ENCODE measurements at regions not wholly inside any gene's neighbourhood (a gene's known extent, or its start where the extent isn't known, plus 50 kb on each side); places are given as distances from the start of the nearest gene placed in this dataset.

DNA sequence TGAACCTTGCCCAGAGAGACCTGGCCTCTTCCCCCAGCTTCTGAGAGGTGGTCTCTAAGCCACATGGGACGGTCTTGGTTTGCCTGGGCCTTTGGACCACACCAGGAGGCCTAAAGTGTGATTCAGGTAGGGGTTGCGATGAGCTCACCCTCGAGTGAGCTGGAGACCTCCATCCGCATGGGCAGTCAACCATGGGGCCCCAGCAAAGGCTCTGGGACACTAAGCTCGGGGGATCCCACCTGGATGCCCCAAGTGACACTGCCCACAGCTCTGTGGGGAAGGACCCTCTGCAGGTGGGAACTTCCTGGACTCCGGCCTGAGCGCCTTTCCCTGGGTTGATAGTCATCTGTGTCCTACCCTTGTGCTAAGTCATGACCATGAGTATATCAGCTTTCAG lies 57.1 kb upstream of the FAM20C start:
- no peak overlapping the region for H3K4me3 Mint-ChIP-seq
- ATAC-seq: no peak
- DNase-seq: no peak
- H3K27me3 Mint-ChIP-seq: no peaks in the 10 kb centered on the region
- no peaks in the 10 kb centered on the region for H3K9me3 Mint-ChIP-seq (ENCODE audit: low read depth)
- CTCF ChIA-PET: interaction anchor here (1.4 kb wide), 1 partner anchor 12 kb away, joined by 4 read pairs; no protein-coding TSS in a partner anchor
- H3K27ac Mint-ChIP-seq: no peak overlapping the region
- no peaks in the 10 kb centered on the region for H3K36me3 Mint-ChIP-seq
- no peaks in the 10 kb centered on the region for H3K4me1 Mint-ChIP-seq

DNA sequence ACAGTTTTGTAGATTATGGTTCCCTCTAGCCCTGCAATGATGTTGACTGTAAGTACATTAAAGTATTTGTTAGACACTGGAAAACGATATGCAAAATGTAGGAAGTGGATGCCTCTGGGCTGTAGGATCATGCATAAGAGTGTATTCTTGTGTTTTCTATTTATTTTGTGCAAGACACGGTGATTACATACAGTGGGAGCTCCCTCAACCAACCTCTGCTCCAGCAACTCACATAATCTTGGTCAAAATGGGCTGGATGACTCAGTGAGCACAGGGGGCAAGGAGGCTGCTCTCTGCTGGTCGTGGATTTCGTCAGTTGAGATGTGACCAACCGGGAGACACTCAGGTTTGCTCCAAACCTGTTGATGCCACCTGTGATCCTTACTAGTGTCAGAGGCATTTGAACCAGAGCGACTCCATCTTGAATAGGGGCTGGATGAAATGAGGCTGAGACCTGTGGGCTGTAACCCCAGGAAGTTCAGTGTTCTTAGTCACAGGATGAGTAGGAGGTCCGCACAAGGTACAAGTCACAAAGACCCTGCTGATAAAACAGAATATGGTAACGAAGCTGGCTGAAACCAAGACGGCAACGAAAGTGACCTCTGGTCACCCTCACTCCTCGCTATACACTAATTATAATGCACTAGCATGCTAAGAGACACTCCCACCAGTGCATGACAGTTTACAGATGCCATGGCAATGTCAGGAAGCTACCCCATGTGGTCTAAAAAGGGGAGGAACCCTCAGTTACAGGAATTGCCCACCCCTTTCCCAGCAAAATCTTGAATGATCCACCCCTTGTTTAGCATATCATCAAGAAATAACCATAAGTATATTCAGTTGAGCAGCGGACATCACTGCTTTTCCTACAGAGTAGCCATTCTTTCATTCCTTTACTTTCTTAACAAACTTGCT lies 56.4 kb upstream of the FAM20C start:
- no peaks in the 10 kb centered on the region for H3K27me3 Mint-ChIP-seq
- H3K9me3 Mint-ChIP-seq (ENCODE audit: low read depth): no peaks in the 10 kb centered on the region
- H3K4me3 Mint-ChIP-seq: no peak overlapping the region
- CTCF ChIA-PET: interaction anchor here (1.4 kb wide), 1 partner anchor 11 kb away, joined by 4 read pairs; no protein-coding TSS in a partner anchor
- DNase-seq (no peak), ATAC-seq (no peak)
- H3K27ac Mint-ChIP-seq: no peak overlapping the region
- no peaks in the 10 kb centered on the region for H3K4me1 Mint-ChIP-seq
- H3K36me3 Mint-ChIP-seq: no peaks in the 10 kb centered on the region

DNA sequence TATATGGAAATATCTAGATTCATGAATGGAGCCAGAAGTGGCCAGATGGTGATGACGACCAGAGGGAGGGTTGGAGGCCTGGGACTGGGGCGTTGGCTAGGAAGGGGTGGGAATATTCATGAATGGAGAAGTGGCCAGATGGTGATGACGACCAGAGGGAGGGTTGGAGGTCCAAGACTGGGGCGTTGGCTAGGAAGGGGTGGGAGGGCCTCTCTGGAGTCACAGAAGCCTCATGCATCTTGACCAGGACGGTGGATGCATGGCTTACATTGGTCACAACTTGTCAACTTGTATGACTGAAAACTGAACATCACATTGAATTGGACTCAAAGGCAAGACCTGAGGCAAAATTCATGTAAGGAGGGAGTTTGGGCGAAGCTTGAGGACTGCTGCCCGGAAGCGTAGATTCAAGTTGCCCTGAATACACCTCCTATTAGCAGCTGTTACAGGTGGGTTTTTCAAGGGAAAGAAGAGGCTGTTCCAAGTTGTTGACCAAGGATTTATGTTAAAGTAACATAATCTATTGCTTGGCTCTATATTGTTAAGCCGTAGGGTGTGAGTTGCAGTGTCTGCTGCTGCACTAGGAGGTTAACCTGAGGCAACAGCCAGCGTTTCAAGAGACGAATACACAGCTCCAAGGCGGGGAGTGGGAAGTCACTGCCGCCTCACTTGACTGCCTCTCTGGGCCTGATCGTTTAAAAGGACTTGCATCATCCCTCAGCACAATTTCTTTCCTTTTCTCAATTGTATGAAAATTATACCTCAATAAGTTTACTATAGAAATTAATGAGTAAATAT lies 55.1 kb upstream of the FAM20C start:
- Mint-ChIP-seq H3K4me1 (no peaks in the 10 kb centered on the region), H3K27ac (no peak overlapping the region), H3K27me3 (no peaks in the 10 kb centered on the region), H3K4me3 (no peak overlapping the region), H3K36me3 (no peaks in the 10 kb centered on the region), H3K9me3 (ENCODE audit: low read depth) (no peaks in the 10 kb centered on the region)
- CTCF ChIA-PET: no interaction called here
- DNase-seq: no peak
- ATAC-seq: no peak

DNA sequence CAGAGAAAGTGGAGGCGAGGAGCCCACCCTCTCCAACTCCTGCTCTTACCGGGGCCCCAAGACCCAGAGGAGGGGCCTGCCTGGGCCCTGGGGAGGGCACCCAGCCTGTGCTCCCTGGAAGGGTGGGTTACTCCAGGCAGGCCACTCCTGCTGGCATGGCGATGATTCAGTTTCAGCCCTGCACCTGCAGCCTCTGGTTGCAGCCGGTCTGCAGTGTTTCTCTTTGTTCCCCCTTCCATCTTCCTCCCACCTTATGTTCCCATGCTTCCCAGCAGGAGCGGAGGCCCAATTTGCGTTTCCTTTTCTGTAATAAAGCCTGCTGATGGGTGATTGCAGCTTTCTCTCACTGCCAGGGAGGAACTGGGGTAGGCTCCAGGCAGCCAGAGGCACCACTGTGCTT lies 53.2 kb upstream of the FAM20C start:
- CTCF ChIA-PET: no interaction called here

DNA sequence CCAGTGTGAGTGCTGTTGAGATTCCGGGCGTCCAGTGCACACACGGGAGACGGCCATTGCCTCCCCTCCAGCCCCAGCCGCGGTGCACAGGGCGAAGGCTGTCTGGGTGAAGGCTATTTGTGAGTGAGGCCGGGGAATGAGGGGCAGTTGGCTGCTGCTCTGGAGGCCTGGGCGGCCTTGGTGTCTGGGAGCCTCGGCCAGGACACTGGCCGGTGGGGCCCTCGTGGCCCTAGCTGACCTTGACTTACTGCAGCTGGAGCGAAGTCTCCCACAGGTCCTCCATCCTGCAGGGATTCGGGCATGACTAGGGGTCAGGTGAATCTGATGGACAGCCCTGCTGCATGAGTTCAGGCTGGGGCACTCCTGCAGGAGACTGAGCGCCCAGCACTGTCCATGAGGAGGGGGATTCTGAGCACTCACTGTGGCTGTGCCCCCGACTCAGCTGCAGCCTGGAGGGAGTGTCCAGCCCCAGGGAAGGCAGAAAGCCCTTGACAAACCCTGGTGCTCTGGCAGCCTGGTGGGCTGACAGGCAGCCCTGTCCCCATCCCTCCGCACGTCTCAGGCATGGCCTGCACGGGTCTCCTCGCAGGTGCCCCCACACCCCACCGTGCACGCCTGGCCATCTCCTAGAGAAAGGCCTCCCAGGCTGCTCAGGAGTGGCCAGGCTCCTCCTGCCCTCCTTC lies 52.7 kb upstream of the FAM20C start:
- Mint-ChIP-seq H3K27me3 (no peaks in the 10 kb centered on the region), H3K27ac (no peak overlapping the region), H3K4me1 (no peaks in the 10 kb centered on the region), H3K36me3 (no peaks in the 10 kb centered on the region), H3K9me3 (ENCODE audit: low read depth) (no peaks in the 10 kb centered on the region), H3K4me3 (no peak overlapping the region)
- no peak for DNase-seq
- CTCF ChIA-PET: no interaction called here
- ATAC-seq: no peak

More for the DNA sequence above, 53.2 kb upstream of the FAM20C start:
- H3K4me3 Mint-ChIP-seq: no peak overlapping the region
- H3K27ac Mint-ChIP-seq: no peak overlapping the region
- no peak for DNase-seq
- no peak for ATAC-seq
- H3K9me3 Mint-ChIP-seq (ENCODE audit: low read depth): no peaks in the 10 kb centered on the region
- H3K36me3 Mint-ChIP-seq: no peaks in the 10 kb centered on the region
- H3K27me3 Mint-ChIP-seq: no peaks in the 10 kb centered on the region
- no peaks in the 10 kb centered on the region for H3K4me1 Mint-ChIP-seq

DNA sequence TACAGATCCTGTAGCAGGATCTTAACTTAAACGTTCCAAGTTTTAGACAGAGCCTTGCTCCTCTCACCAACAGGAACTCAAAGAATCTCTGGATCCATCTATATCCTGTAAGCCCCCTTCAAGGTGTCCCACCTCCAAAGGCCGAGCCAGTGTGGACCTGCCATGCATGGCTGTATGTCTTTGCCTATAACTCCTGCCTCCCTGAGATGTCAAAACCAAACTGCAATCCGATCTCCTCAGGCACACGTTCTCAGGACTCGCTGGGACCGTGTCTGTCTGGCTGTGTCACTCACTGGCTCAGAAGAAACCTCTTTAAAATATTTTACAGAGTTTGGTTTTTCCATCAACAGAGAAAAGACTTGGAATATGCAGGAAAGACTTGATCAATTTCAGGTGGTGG lies 51.4 kb upstream of the FAM20C start:
- no peaks in the 10 kb centered on the region for H3K4me1 Mint-ChIP-seq
- H3K27ac Mint-ChIP-seq: no peak overlapping the region
- no peak for DNase-seq
- no peaks in the 10 kb centered on the region for H3K27me3 Mint-ChIP-seq
- H3K4me3 Mint-ChIP-seq: no peak overlapping the region
- CTCF ChIA-PET: no interaction called here
- no peaks in the 10 kb centered on the region for H3K9me3 Mint-ChIP-seq (ENCODE audit: low read depth)
- ATAC-seq: no peak
- H3K36me3 Mint-ChIP-seq: no peaks in the 10 kb centered on the region

DNA sequence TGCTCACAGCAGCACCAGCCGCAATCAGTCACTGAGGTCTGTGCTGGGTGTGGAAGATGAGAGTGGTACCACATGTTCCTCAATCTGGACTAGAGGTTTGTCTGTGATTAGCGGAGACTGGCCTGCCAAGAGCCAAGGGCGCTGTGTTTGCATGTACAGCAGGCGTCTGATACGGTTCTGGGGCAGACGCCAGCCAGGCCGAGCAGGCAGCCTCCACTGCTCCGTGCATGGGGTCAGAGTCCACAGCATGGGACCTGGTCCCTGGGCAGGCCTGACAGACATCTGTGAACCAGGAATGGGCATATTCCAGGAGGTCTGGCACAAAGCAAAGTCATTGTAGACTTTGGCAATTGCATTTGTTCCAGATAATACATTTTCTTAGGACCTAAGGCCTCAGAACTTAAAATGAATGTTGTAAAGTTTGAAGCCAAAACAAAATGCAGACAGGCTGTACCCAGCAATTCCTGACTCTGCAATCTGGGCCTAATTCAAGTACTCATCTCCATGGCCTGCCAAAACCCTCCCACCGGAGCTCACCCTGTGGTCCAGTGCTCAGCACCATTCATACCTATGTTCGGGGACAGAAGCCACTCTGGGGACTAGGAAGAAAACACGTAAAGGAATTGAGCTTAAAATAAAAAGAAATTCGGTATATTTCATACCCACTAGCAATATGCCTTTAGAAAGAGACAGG lies 50.0 kb upstream of the FAM20C start:
- Mint-ChIP-seq H3K36me3 (peaks cover 2% of the 10 kb centered on the region), H3K27ac (no peak overlapping the region), H3K4me1 (no peaks in the 10 kb centered on the region), H3K27me3 (no peaks in the 10 kb centered on the region), H3K4me3 (no peak overlapping the region), H3K9me3 (ENCODE audit: low read depth) (no peaks in the 10 kb centered on the region)
- CTCF ChIA-PET: no interaction called here
- DNase-seq: no peak
- ATAC-seq: no peak

Measured in activated CD8-positive, alpha-beta memory T cell treated with anti-CD3 and anti-CD28 coated beads, Interleukin-2, amount 10 ng/mL, durations not matched to agents 7 days and 5 days (primary cell).